ENCODE measurements at regions not wholly inside any gene's neighbourhood (a gene's known extent, or its start where the extent isn't known, plus 50 kb on each side); places are given as distances from the start of the nearest gene placed in this dataset.
A peak's percentile ranks its signal among the peaks of the same experiment; 100 is the strongest.

GRCh38 chr10:64376167-64376566, 855.0 kb downstream of the REEP3 start:
- TF ChIP-seq CTCF (IDR thresholded peaks at IDR 0.05; ENCODE audit: low read depth, low read length) (peak; percentile 18; the same call in 1 of the 2 replicates), EZH2phosphoT487 (IDR thresholded peaks at IDR 0.05; ENCODE audit: low read depth) (no peak)
